ENCODE measurements at regions not wholly inside any gene's neighbourhood (a gene's known extent, or its start where the extent isn't known, plus 50 kb on each side); places are given as distances from the start of the nearest gene placed in this dataset.

DNA sequence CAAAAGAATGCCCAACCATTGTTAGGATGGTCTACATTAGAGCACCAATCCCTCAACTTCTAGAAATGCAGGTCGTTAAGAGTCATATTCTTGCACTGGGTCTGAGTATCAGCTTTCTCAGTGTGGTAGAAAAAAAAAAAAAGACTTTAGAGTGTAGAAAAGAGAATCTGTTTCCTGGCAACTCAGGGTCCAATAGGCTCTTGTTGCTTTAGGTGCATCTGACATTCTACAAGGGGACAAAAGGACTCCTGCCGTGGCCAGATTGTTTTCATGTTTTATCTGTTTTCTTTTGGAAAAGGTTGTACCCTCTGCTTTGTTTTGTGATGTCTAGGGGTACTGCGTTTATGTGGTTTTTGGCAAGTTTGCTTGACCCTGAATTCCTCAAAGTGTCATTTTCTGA, 105.4 kb upstream of the KCNK2 start:
- no peaks in the 10 kb centered on the region for H3K27me3 ChIP-seq (ENCODE audit: control insufficient read depth, insufficient read depth, low read length)
- no CpG with 5 or more reads among the region's 3 CpGs for WGBS (ENCODE audit: insufficient coverage, insufficient read length)
- H3K4me1 ChIP-seq (ENCODE audit: control insufficient read depth, insufficient read depth, low read length) = peaks cover 2% of the 10 kb centered on the region; the same call in 1 of the 2 replicates
- H3K9me3 ChIP-seq (ENCODE audit: control insufficient read depth, insufficient read depth, low read length) = no peaks in the 10 kb centered on the region
- H3K27ac ChIP-seq (ENCODE audit: low read length) = no peak overlapping the region
- no peaks in the 10 kb centered on the region for H3K36me3 ChIP-seq (ENCODE audit: control insufficient read depth, insufficient read depth, low read length)
- DNase-seq (ENCODE audit: low read depth, low spot score) = no peak
- no peak overlapping the region for H3K4me3 ChIP-seq (ENCODE audit: low read length)

DNA sequence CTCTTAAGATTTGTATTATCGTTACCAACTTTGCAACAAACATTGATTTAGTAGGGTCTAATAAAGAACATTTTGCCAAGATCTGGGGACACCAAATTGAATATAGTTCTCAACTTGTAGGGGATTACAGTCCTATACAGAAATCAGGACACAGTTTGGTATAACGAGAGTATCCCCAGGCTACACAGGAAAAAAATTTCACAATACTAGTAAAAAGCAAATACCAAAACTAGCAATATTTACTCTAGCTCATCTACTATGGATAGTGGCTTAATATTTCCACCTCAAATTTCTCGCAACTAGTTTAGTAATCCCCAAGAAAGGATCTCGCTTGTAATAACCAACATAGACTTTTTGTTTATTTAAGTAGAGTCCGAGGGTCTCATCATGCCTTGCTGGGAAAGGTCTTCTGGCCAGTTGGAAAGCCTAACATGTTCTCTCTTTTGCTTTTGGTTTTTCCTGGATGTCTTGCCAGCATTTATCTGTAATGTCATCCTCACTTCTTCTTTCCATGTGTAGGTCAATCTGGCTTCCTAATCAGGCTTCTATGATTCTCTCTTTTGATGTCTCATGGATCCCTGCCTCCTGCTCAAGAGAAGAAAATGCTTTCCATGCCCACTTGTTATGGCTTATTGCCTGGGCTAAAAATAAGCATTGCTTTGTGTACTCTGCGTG, 104.7 kb upstream of the KCNK2 start:
- Histone ChIP-seq H3K36me3 (ENCODE audit: control insufficient read depth, insufficient read depth, low read length) (no peaks in the 10 kb centered on the region), H3K4me1 (ENCODE audit: control insufficient read depth, insufficient read depth, low read length) (peaks cover 2% of the 10 kb centered on the region; the same call in 1 of the 2 replicates), H3K27me3 (ENCODE audit: control insufficient read depth, insufficient read depth, low read length) (no peaks in the 10 kb centered on the region), H3K27ac (ENCODE audit: low read length) (no peak overlapping the region), H3K4me3 (ENCODE audit: low read length) (no peak overlapping the region), H3K9me3 (ENCODE audit: control insufficient read depth, insufficient read depth, low read length) (no peaks in the 10 kb centered on the region)
- DNase-seq (ENCODE audit: low read depth, low spot score) = no peak
- WGBS (ENCODE audit: insufficient coverage, insufficient read length) = no CpG with 5 or more reads among the region's 6 CpGs

DNA sequence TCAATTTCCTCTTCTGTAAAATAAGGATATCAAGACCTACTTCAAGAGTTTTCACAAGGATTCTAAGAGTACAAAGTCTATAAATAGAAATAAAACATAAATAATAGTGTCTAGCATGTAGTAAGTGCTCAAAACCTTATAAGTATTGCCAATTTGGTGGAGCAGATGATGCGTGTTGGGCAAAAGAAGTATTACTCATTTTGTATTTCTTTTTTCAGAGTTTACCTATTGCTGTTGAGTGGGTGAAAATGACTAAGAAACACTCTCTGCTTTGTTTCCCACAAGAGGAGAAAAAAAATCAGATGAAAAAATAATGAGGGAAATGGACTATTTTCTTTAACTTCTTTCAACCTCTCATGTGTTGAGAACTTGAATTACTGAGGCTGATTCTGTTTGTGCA, 103.3 kb upstream of the KCNK2 start:
- no CpG with 5 or more reads among the region's 1 CpG for WGBS (ENCODE audit: insufficient coverage, insufficient read length)
- Histone ChIP-seq H3K27me3 (ENCODE audit: control insufficient read depth, insufficient read depth, low read length) (no peaks in the 10 kb centered on the region), H3K9me3 (ENCODE audit: control insufficient read depth, insufficient read depth, low read length) (no peaks in the 10 kb centered on the region), H3K4me1 (ENCODE audit: control insufficient read depth, insufficient read depth, low read length) (no peaks in the 10 kb centered on the region; the same call in 1 of the 2 replicates), H3K27ac (ENCODE audit: low read length) (no peak overlapping the region), H3K36me3 (ENCODE audit: control insufficient read depth, insufficient read depth, low read length) (no peaks in the 10 kb centered on the region), H3K4me3 (ENCODE audit: low read length) (no peak overlapping the region)
- DNase-seq (ENCODE audit: low read depth, low spot score) = no peak

DNA sequence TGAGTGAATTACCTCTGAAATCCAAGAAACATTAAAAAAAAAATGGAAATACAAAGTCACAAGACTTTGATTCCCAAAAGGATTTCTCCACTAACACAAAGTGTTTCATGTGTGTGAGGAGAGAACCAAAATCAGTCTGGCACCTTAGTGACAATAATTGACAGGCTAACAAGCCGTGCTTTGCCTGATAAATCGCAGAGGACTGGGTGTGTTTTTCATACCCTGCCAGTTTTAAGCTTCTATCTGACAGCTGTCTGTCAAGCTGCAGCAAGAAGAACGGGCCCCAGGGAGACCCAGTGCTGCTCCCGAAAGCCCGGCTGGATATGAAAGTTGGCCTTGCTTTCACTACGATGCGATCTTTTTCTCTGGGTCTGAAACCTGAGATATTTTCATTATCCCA, 101.6 kb upstream of the KCNK2 start:
- WGBS (ENCODE audit: insufficient coverage, insufficient read length) = no CpG with 5 or more reads among the region's 7 CpGs
- no peaks in the 10 kb centered on the region for H3K36me3 ChIP-seq (ENCODE audit: control insufficient read depth, insufficient read depth, low read length)
- DNase-seq (ENCODE audit: low read depth, low spot score) = no peak
- H3K4me3 ChIP-seq (ENCODE audit: low read length) = no peak overlapping the region
- no peaks in the 10 kb centered on the region; the same call in 1 of the 2 replicates for H3K4me1 ChIP-seq (ENCODE audit: control insufficient read depth, insufficient read depth, low read length)
- no peaks in the 10 kb centered on the region for H3K27me3 ChIP-seq (ENCODE audit: control insufficient read depth, insufficient read depth, low read length)
- no peak overlapping the region for H3K27ac ChIP-seq (ENCODE audit: low read length)
- no peaks in the 10 kb centered on the region for H3K9me3 ChIP-seq (ENCODE audit: control insufficient read depth, insufficient read depth, low read length)

DNA sequence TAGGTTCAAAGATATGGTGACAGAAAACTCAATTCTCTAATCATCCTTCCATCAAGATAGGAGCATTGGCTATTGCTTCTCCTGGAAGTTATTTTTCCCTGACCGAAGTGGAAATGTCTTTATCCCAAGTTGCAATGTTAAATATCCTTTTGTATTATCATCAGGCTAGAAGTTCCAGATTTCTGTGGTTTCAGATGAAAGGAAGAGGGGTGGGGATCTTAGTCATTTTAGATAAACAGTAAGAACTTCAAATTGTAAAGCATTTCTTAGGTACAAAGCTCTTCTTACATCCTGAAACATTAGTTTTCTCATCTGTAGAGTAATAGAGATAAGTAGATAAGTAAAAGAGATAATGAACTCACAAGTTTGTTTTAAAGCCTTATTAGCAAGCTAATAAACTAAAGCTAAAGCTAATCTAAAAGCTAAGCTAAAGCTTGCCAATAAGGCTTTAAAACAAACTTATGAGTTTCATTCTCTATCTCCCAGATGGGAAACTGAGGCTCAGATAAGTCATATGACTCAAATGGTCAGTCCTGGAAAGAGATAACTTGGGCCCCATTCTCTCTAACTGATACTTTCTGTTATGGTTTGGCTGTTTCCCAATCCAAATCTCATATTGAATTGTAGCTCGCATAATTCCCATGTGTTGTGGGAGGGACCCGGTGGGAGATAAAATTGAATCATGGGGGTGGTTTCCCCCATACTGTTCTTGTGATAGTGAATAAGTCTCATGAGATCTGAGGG, 99.2 kb upstream of the KCNK2 start:
- H3K9me3 ChIP-seq (ENCODE audit: control insufficient read depth, insufficient read depth, low read length) = no peaks in the 10 kb centered on the region
- WGBS (ENCODE audit: insufficient coverage, insufficient read length) = no CpG with 5 or more reads among the region's 3 CpGs
- H3K4me1 ChIP-seq (ENCODE audit: control insufficient read depth, insufficient read depth, low read length) = no peaks in the 10 kb centered on the region
- no peak overlapping the region for H3K27ac ChIP-seq (ENCODE audit: low read length)
- no peak for DNase-seq (ENCODE audit: low read depth, low spot score)
- no peaks in the 10 kb centered on the region for H3K36me3 ChIP-seq (ENCODE audit: control insufficient read depth, insufficient read depth, low read length)
- H3K27me3 ChIP-seq (ENCODE audit: control insufficient read depth, insufficient read depth, low read length) = no peaks in the 10 kb centered on the region
- H3K4me3 ChIP-seq (ENCODE audit: low read length) = no peak overlapping the region

DNA sequence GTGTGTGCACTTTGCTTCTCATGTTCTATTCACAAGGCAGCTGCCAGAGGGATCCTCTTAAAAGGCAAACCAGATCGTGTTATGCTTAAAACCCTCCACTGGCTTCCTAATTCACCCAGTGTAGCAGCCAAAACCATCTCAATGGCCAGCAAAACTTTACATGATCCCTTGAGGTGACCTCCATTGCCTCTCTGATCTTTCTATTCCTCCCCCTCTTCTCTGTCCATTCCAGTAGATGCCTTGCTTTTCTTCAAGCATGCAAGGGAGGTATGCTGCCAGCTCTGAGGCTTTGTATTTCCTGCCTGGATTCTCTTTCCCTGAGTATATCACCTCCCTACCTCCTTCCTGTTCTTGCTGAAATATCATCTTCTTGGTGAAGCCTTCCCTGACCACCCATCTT, 93.2 kb upstream of the KCNK2 start:
- Histone ChIP-seq H3K27ac (ENCODE audit: low read length) (no peak overlapping the region), H3K4me3 (ENCODE audit: low read length) (no peak overlapping the region), H3K9me3 (ENCODE audit: control insufficient read depth, insufficient read depth, low read length) (no peaks in the 10 kb centered on the region), H3K4me1 (ENCODE audit: control insufficient read depth, insufficient read depth, low read length) (no peaks in the 10 kb centered on the region), H3K36me3 (ENCODE audit: control insufficient read depth, insufficient read depth, low read length) (no peaks in the 10 kb centered on the region), H3K27me3 (ENCODE audit: control insufficient read depth, insufficient read depth, low read length) (no peaks in the 10 kb centered on the region)
- WGBS (ENCODE audit: insufficient coverage, insufficient read length) = no CpG with 5 or more reads among the region's 1 CpG
- no peak for DNase-seq (ENCODE audit: low read depth, low spot score)

DNA sequence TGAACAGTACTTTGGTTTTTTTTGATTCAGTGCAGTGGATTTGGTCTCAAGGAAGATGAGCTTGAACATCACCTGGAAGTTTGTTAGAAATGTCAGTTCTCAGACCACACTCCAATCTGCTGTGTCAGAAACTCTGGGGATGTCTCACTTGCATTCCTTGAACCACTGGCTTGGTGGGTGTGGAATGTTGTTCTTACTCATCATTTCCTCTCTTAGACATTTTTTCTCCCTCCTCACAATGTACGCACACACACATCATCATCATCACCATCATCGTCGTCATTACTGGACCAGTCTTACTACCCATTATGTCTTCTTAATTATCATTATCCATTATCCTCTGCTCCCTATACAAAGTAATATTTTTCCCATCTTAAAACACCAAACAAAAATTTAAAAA, 91.9 kb upstream of the KCNK2 start:
- Histone ChIP-seq H3K4me3 (ENCODE audit: low read length) (no peak overlapping the region), H3K27me3 (ENCODE audit: control insufficient read depth, insufficient read depth, low read length) (no peaks in the 10 kb centered on the region), H3K27ac (ENCODE audit: low read length) (no peak overlapping the region), H3K9me3 (ENCODE audit: control insufficient read depth, insufficient read depth, low read length) (no peaks in the 10 kb centered on the region), H3K4me1 (ENCODE audit: control insufficient read depth, insufficient read depth, low read length) (no peaks in the 10 kb centered on the region), H3K36me3 (ENCODE audit: control insufficient read depth, insufficient read depth, low read length) (no peaks in the 10 kb centered on the region)
- 100% methylated on average over 3 of the region's 3 CpGs for WGBS (ENCODE audit: insufficient coverage, insufficient read length)
- no peak for DNase-seq (ENCODE audit: low read depth, low spot score)

DNA sequence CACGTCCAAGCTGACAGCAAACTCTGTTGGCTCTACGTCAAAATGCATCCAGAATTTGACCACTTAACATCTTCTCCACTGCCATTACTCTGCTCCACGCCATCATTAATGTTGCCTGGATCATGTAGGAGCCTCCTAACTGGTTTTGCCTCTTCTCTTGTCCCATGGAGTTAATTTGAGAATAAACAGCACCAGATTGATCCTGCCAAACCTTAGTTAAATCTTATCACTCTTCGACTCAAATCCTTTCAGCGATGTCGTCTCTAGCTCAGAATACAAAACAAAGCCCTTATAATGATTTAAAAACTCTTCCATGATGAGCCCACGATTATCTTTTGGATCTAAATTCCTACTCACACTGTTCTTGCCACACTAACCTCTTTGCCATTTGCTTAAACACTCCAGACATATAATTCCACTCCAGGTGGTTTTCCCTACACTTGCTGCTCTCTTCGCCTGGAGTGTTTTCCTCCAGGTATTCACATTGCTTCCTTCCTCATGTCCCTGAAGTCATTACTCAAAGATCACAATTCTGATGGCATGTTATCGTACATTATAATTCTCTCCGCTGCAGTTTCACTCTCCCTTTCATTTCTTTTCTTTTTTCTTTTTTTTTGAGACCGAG, 90.7 kb upstream of the KCNK2 start:
- no peaks in the 10 kb centered on the region for H3K27me3 ChIP-seq (ENCODE audit: control insufficient read depth, insufficient read depth, low read length)
- no peaks in the 10 kb centered on the region for H3K4me1 ChIP-seq (ENCODE audit: control insufficient read depth, insufficient read depth, low read length)
- no peaks in the 10 kb centered on the region for H3K36me3 ChIP-seq (ENCODE audit: control insufficient read depth, insufficient read depth, low read length)
- no peaks in the 10 kb centered on the region for H3K9me3 ChIP-seq (ENCODE audit: control insufficient read depth, insufficient read depth, low read length)
- H3K4me3 ChIP-seq (ENCODE audit: low read length) = no peak overlapping the region
- H3K27ac ChIP-seq (ENCODE audit: low read length) = no peak overlapping the region
- no peak for DNase-seq (ENCODE audit: low read depth, low spot score)
- WGBS (ENCODE audit: insufficient coverage, insufficient read length) = no CpG with 5 or more reads among the region's 11 CpGs

DNA sequence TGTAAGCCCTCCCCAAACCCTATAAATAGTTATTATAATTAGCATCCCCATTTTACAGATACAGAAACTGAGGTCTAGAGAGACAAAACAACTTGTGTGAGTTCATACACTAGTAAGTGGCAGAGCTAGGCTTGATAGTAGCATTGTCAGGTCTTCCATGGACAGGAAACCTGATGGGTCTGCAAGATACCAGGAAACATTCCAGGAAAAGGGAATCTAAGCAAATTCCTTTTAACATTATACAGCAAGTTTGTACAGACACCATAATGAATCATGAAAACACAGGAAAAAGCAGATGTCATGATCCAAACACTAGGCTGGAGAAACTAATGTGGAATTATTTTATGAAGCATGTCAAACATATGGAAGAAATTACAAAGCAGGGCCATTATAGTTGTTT, 89.1 kb upstream of the KCNK2 start:
- Histone ChIP-seq H3K36me3 (ENCODE audit: control insufficient read depth, insufficient read depth, low read length) (no peaks in the 10 kb centered on the region), H3K27me3 (ENCODE audit: control insufficient read depth, insufficient read depth, low read length) (no peaks in the 10 kb centered on the region), H3K4me1 (ENCODE audit: control insufficient read depth, insufficient read depth, low read length) (no peaks in the 10 kb centered on the region), H3K4me3 (ENCODE audit: low read length) (no peak overlapping the region), H3K9me3 (ENCODE audit: control insufficient read depth, insufficient read depth, low read length) (no peaks in the 10 kb centered on the region), H3K27ac (ENCODE audit: low read length) (no peak overlapping the region)
- no peak for DNase-seq (ENCODE audit: low read depth, low spot score)

DNA sequence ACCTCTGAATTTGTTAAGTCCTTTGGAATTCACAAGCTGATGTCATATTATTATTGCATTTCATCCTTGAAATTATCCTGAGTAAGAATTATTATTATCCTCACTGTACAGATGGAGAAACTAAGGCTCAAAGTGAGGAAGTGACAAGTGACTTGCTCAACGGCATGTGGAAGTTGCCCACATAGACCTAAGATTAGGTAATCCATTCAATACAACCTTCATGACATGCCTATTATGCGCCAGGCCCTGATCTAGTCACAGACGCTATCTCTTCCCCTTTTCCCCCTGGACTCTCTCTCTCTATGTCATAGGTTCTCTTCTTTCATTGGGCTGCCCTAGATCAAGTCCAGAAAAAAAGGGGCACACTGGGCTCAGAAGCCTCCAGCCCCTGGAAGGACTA, 84.9 kb upstream of the KCNK2 start:
- DNase-seq (ENCODE audit: low read depth, low spot score) = no peak
- no peaks in the 10 kb centered on the region for H3K36me3 ChIP-seq (ENCODE audit: control insufficient read depth, insufficient read depth, low read length)
- H3K27ac ChIP-seq (ENCODE audit: low read length) = no peak overlapping the region
- no CpG with 5 or more reads among the region's 3 CpGs for WGBS (ENCODE audit: insufficient coverage, insufficient read length)
- H3K4me3 ChIP-seq (ENCODE audit: low read length) = no peak overlapping the region
- H3K9me3 ChIP-seq (ENCODE audit: control insufficient read depth, insufficient read depth, low read length) = no peaks in the 10 kb centered on the region
- no peaks in the 10 kb centered on the region for H3K27me3 ChIP-seq (ENCODE audit: control insufficient read depth, insufficient read depth, low read length)
- H3K4me1 ChIP-seq (ENCODE audit: control insufficient read depth, insufficient read depth, low read length) = no peaks in the 10 kb centered on the region

Measured in iPS DF 6.9 (cell line).